ENCODE measurements at regions not wholly inside any gene's neighbourhood (a gene's known extent, or its start where the extent isn't known, plus 50 kb on each side); places are given as distances from the start of the nearest gene placed in this dataset.
"Not testable (repeated sequence)": the region's sequence is repeated elsewhere in the genome, so short reads cannot be mapped to it uniquely, and the experiment has no call there.

DNA sequence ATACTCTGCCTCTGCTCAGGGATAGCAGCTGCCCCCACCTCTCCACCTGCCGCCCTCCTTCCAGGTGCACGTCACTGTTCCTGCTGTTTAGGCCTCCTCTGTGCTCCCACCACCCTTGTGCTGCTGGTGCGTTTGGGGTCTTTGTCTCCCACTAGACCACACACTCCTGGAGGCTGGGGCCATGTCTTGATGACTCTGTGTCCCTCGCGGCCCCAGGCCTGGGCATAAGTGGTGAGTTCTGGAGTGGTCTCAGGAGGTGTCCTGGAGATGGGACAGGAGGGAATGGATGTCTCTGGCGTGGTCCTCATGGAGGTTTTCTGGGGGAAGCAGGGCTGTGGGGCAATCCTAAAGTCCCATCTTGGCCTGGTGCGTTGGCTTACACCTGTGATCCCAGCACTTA, 132.1 kb downstream of the TFCP2L1 start:
- no peak for ATAC-seq
- no peak overlapping the region for H3K4me3 ChIP-seq (ENCODE audit: low read length)
- Mint-ChIP-seq H3K9me3 (peaks cover 0 to 20% (median 8%) of the 10 kb centered on the region in 11 donors), H3K27me3 (peaks cover 0 to 2% (median 0%) of the 10 kb centered on the region in 5 donors), H3K36me3 (peaks cover 0 to 4% (median 0%) of the 10 kb centered on the region in 5 donors), H3K27ac (no peak overlapping the region), H3K4me3 (no peak overlapping the region), H3K4me1 (no peaks in the 10 kb centered on the region)
- no peaks in the 10 kb centered on the region for H3K36me3 ChIP-seq (ENCODE audit: control insufficient read depth in 2 of 3, insufficient read depth in 3 of 3, low read length in 3 of 3)
- H3K4me1 ChIP-seq (ENCODE audit: control insufficient read depth in 2 of 2, insufficient read depth in 2 of 2, low read length in 2 of 2), result no peaks in the 10 kb centered on the region
- no peak overlapping the region for H3K27ac ChIP-seq (ENCODE audit: low read depth, low read length)
- ChIA-PET CTCF (no interaction called here), POLR2A (no interaction called here)
- H3K9me3 ChIP-seq (ENCODE audit: control insufficient read depth in 2 of 3, low read length in 3 of 3), result peaks cover 0 to 4% (median 0%) of the 10 kb centered on the region in 3 experiments
- intact Hi-C loops (cut with micrococcal nuclease), result no loop called here
- H3K27me3 ChIP-seq (ENCODE audit: control insufficient read depth in 2 of 2, insufficient read depth in 2 of 2, low read length in 2 of 2), result no peaks in the 10 kb centered on the region
- DNase-seq, result no peak

DNA sequence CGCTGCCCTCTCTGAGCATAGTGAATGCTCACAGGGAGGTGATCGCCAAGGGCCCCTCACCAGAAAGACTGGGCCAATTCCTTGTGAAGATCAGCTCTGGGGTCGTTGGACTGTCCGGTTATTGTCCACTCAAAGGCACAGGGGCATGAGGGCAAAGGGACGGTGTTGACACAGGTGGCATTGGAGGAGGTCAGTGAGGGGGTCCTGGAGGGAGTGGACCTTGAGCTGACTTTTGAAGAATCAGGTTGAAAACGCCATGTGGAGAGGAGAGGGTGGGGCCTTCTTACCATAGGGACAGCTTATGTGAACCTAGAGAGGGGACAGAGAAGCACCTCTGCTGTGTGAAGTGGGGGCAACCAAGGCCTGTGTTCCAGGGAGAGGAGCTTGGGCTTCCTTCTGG, 131.5 kb downstream of the TFCP2L1 start:
- no peak for DNase-seq
- Histone ChIP-seq H3K4me1 (ENCODE audit: control insufficient read depth in 2 of 2, insufficient read depth in 2 of 2, low read length in 2 of 2) (no peaks in the 10 kb centered on the region), H3K27me3 (ENCODE audit: control insufficient read depth in 2 of 2, insufficient read depth in 2 of 2, low read length in 2 of 2) (no peaks in the 10 kb centered on the region), H3K27ac (ENCODE audit: low read depth, low read length) (no peak overlapping the region), H3K4me3 (ENCODE audit: low read length) (no peak overlapping the region), H3K36me3 (ENCODE audit: control insufficient read depth in 2 of 3, insufficient read depth in 3 of 3, low read length in 3 of 3) (no peaks in the 10 kb centered on the region), H3K9me3 (ENCODE audit: control insufficient read depth in 2 of 3, low read length in 3 of 3) (peaks cover 0 to 7% (median 0%) of the 10 kb centered on the region in 3 experiments)
- ChIA-PET CTCF (no interaction called here), POLR2A (no interaction called here)
- Mint-ChIP-seq H3K27ac (no peak overlapping the region), H3K9me3 (peaks cover 0 to 26% (median 12%) of the 10 kb centered on the region in 11 donors), H3K4me1 (no peaks in the 10 kb centered on the region), H3K36me3 (peaks cover 0 to 10% (median 0%) of the 10 kb centered on the region in 5 donors), H3K4me3 (no peak overlapping the region), H3K27me3 (no peaks in the 10 kb centered on the region)
- no peak for ATAC-seq
- intact Hi-C loops (cut with micrococcal nuclease), result no loop called here

DNA sequence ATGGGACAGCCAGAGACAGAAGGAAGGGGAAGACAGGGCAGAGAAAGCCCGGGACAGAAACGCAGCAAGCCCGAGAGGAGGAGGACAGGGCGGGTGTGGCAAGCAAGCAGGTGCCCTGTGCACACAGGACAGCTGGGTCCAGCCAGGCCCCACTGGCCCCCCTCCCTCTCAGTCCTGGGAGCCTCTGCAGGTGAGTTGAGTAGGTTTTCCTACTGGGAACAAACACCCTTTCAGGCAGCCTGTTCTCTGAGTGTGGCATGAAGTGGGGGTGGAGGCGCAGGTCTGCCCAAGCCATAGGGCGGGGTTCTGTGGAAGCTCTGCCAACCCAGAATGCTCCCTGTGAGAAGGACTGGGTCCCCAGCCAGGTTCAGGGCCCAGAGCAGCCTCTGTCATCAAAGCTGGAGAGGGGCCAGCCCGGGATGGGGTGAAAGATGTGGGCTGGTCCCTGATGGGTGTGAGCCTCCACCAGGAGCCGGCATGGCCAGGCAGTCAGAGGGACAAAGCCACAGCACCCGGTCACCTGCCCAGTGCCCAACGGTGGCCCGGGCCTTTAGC, 129.4 kb downstream of the TFCP2L1 start:
- Mint-ChIP-seq H3K27ac (no peak overlapping the region), H3K27me3 (no peaks in the 10 kb centered on the region), H3K4me1 (no peaks in the 10 kb centered on the region), H3K4me3 (no peak overlapping the region), H3K36me3 (peaks cover 0 to 11% (median 0%) of the 10 kb centered on the region in 5 donors), H3K9me3 (peaks cover 0 to 38% (median 16%) of the 10 kb centered on the region in 11 donors)
- Histone ChIP-seq H3K4me1 (ENCODE audit: control insufficient read depth in 2 of 2, insufficient read depth in 2 of 2, low read length in 2 of 2) (no peaks in the 10 kb centered on the region), H3K9me3 (ENCODE audit: control insufficient read depth in 2 of 3, low read length in 3 of 3) (peaks cover 0 to 11% (median 0%) of the 10 kb centered on the region in 3 experiments), H3K27ac (ENCODE audit: low read depth, low read length) (no peak overlapping the region), H3K27me3 (ENCODE audit: control insufficient read depth in 2 of 2, insufficient read depth in 2 of 2, low read length in 2 of 2) (no peaks in the 10 kb centered on the region), H3K36me3 (ENCODE audit: control insufficient read depth in 2 of 3, insufficient read depth in 3 of 3, low read length in 3 of 3) (no peaks in the 10 kb centered on the region), H3K4me3 (ENCODE audit: low read length) (no peak overlapping the region)
- ATAC-seq (no peak), DNase-seq (no peak)
- ChIA-PET CTCF (no interaction called here), POLR2A (no interaction called here)
- intact Hi-C loops (cut with micrococcal nuclease), result no loop called here

DNA sequence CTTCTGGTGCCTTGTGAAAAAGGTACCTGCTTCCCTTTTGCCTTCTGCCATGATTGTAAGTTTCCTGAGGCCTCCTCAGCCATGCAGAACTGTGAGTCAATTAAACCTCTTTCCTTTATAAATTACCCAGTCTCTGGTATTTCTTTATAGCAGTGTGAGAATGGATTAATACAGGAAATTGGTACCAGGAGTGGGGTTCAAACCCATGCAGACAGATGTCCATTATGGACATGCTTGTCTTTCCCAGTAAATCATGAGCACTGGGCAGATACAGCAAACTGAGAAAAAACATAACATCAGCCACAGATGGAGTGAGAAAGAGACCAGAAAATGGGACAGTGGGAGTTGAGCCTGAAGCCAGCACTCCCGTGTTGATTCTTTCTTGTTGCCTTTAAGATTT, 127.5 kb downstream of the TFCP2L1 start:
- H3K27ac ChIP-seq (ENCODE audit: low read depth, low read length); POLR2A ChIA-PET; H3K4me3 ChIP-seq (ENCODE audit: low read length); H3K27me3 Mint-ChIP-seq; H3K4me1 ChIP-seq (ENCODE audit: control insufficient read depth in 2 of 2, insufficient read depth in 2 of 2, low read length in 2 of 2); intact Hi-C loops (cut with micrococcal nuclease); H3K4me1 Mint-ChIP-seq; H3K27ac Mint-ChIP-seq; H3K27me3 ChIP-seq (ENCODE audit: control insufficient read depth in 2 of 2, insufficient read depth in 2 of 2, low read length in 2 of 2); H3K36me3 ChIP-seq (ENCODE audit: control insufficient read depth in 2 of 3, insufficient read depth in 3 of 3, low read length in 3 of 3); ATAC-seq; DNase-seq; CTCF ChIA-PET; H3K4me3 Mint-ChIP-seq: not testable (repeated sequence)
- Mint-ChIP-seq H3K9me3 (peaks cover 0 to 38% (median 16%) of the 10 kb centered on the region in 11 donors), H3K36me3 (peaks cover 0 to 11% (median 0%) of the 10 kb centered on the region in 5 donors)
- peaks cover 0 to 11% (median 0%) of the 10 kb centered on the region in 3 experiments for H3K9me3 ChIP-seq (ENCODE audit: control insufficient read depth in 2 of 3, low read length in 3 of 3)

DNA sequence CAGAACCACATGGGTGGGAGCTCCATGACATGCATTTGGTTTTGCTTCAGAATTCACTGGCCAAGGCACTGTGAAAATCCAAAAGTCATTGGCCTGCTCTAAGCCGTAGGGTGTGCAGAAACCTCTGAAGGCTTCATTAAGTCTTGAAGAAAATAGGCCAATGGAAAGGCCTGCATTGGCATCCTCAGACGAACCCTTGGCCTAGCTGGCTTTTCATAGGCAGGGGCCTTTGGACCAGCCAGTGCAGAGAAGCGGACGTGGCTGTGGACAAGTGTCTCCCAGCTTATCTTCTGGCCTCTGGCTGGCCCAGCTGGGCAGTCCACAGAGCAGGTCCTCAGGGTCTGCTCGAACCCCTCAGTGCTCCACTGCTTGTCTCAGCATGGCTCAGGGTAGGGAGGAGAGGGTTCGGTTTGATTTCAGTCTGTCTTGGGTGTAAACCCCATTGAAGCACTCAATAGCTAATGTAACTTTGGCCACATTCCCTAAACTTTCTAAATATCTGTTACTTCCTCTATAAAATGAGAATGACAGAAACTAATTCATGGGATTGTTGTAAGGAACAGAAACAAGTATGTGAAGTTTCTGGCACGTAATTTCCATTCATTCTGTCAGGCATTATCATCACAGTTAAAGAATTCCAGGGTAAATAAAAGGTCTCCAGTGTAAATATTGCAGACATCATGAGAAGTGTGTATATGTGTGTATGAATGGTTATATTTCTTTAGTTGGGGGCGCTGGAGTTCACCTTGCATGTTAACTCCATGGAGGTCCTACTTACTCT, 125.5 kb downstream of the TFCP2L1 start:
- ATAC-seq (no peak), DNase-seq (no peak)
- H3K36me3 ChIP-seq (ENCODE audit: control insufficient read depth in 2 of 3, insufficient read depth in 3 of 3, low read length in 3 of 3), result no peaks in the 10 kb centered on the region
- H3K4me3 Mint-ChIP-seq, result no peak overlapping the region
- intact Hi-C loops (cut with micrococcal nuclease), result no loop called here
- H3K4me3 ChIP-seq (ENCODE audit: low read length), result no peak overlapping the region
- no peaks in the 10 kb centered on the region for H3K27me3 Mint-ChIP-seq
- H3K4me1 Mint-ChIP-seq, result no peaks in the 10 kb centered on the region
- POLR2A ChIA-PET, result no interaction called here
- peaks cover 0 to 11% (median 0%) of the 10 kb centered on the region in 3 experiments for H3K9me3 ChIP-seq (ENCODE audit: control insufficient read depth in 2 of 3, low read length in 3 of 3)
- peaks cover 0 to 11% (median 0%) of the 10 kb centered on the region in 5 donors for H3K36me3 Mint-ChIP-seq
- H3K27ac Mint-ChIP-seq, result no peak overlapping the region
- CTCF ChIA-PET, result no interaction called here
- H3K4me1 ChIP-seq (ENCODE audit: control insufficient read depth in 2 of 2, insufficient read depth in 2 of 2, low read length in 2 of 2), result no peaks in the 10 kb centered on the region
- H3K27ac ChIP-seq (ENCODE audit: low read depth, low read length), result no peak overlapping the region
- no peaks in the 10 kb centered on the region for H3K27me3 ChIP-seq (ENCODE audit: control insufficient read depth in 2 of 2, insufficient read depth in 2 of 2, low read length in 2 of 2)
- peaks cover 0 to 51% (median 22%) of the 10 kb centered on the region in 11 donors for H3K9me3 Mint-ChIP-seq

DNA sequence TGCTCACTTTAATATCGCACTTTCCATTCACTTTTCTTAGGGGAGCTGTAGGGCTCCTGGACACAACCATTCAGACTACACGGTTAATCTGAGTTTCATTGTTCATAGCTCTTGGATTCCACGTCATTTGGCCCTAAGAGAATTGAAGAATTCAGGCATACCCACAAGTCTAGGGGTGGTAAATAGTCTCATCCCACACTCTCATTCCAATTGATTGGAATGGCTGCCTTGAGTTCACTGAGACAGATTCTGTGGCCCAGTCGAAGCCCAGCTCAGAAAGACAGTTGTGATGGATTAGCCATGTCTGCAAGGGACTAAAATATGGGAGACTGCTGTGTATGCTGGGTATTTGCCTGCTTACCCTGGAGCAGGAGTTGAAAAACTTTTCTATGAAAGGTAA, 124.6 kb downstream of the TFCP2L1 start:
- Histone ChIP-seq H3K36me3 (ENCODE audit: control insufficient read depth in 2 of 3, insufficient read depth in 3 of 3, low read length in 3 of 3) (no peaks in the 10 kb centered on the region), H3K27ac (ENCODE audit: low read depth, low read length) (no peak overlapping the region), H3K27me3 (ENCODE audit: control insufficient read depth in 2 of 2, insufficient read depth in 2 of 2, low read length in 2 of 2) (no peaks in the 10 kb centered on the region), H3K9me3 (ENCODE audit: control insufficient read depth in 2 of 3, low read length in 3 of 3) (peaks cover 0 to 11% (median 0%) of the 10 kb centered on the region in 3 experiments), H3K4me1 (ENCODE audit: control insufficient read depth in 2 of 2, insufficient read depth in 2 of 2, low read length in 2 of 2) (no peaks in the 10 kb centered on the region), H3K4me3 (ENCODE audit: low read length) (no peak overlapping the region)
- H3K9me3 Mint-ChIP-seq, result peaks cover 0 to 51% (median 19%) of the 10 kb centered on the region in 11 donors
- ATAC-seq (no peak), DNase-seq (no peak)
- H3K4me3 Mint-ChIP-seq, result no peak overlapping the region
- H3K27ac Mint-ChIP-seq, result no peak overlapping the region
- no peaks in the 10 kb centered on the region for H3K4me1 Mint-ChIP-seq
- H3K36me3 Mint-ChIP-seq, result peaks cover 0 to 8% (median 0%) of the 10 kb centered on the region in 5 donors
- no peaks in the 10 kb centered on the region for H3K27me3 Mint-ChIP-seq
- intact Hi-C loops (cut with micrococcal nuclease), result no loop called here
- ChIA-PET POLR2A (no interaction called here), CTCF (no interaction called here)

DNA sequence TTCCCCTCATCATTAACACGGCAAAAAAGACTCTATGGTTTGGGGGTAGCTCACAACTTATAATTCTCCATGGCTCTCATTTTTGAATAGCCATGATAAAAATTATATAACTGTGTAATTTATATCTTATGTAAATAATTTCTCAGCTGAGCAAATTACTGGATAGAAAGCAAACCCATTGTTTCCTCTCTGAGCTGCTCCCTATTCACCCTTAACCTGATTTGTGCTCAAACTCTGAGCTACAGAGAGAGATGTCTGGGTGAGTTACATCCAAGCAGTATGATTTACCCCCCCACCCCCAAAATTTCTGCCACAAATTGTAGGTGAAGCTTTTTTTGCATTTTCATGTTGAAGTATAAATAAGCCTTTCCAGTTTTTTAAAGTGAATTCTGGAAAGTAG, 123.7 kb downstream of the TFCP2L1 start:
- Histone ChIP-seq H3K4me1 (ENCODE audit: control insufficient read depth in 2 of 2, insufficient read depth in 2 of 2, low read length in 2 of 2) (no peaks in the 10 kb centered on the region), H3K27ac (ENCODE audit: low read depth, low read length) (no peak overlapping the region), H3K36me3 (ENCODE audit: control insufficient read depth in 2 of 3, insufficient read depth in 3 of 3, low read length in 3 of 3) (no peaks in the 10 kb centered on the region), H3K9me3 (ENCODE audit: control insufficient read depth in 2 of 3, low read length in 3 of 3) (peaks cover 0 to 11% (median 0%) of the 10 kb centered on the region in 3 experiments), H3K27me3 (ENCODE audit: control insufficient read depth in 2 of 2, insufficient read depth in 2 of 2, low read length in 2 of 2) (no peaks in the 10 kb centered on the region), H3K4me3 (ENCODE audit: low read length) (no peak overlapping the region)
- Mint-ChIP-seq H3K36me3 (peaks cover 0 to 8% (median 0%) of the 10 kb centered on the region in 5 donors), H3K4me1 (no peaks in the 10 kb centered on the region), H3K27ac (no peak overlapping the region), H3K9me3 (peaks cover 0 to 47% (median 18%) of the 10 kb centered on the region in 11 donors), H3K27me3 (no peaks in the 10 kb centered on the region), H3K4me3 (no peak overlapping the region)
- ChIA-PET CTCF (interaction anchor here (0.6 kb wide), 1 partner anchor 57 kb away, joined by 3 read pairs; no protein-coding TSS in a partner anchor), POLR2A (no interaction called here)
- ATAC-seq (no peak), DNase-seq (no peak)
- intact Hi-C loops (cut with micrococcal nuclease), result no loop called here

Data from naive thymus-derived CD4-positive, alpha-beta T cell (primary cell).